PFSK-1 (cell line): ENCODE measurements at regions not wholly inside any gene's neighbourhood (a gene's known extent, or its start where the extent isn't known, plus 50 kb on each side); places are given as distances from the start of the nearest gene placed in this dataset.

Source experiments
- POLR2AphosphoS5 ChIP-seq: IDR thresholded peaks from 2 replicates; pipeline ENCODE4 v1.6.1; 2012; ENCODE audit warnings: low read depth, mild to moderate bottlenecking, control low read depth, low read length, moderate library complexity
- SIN3A ChIP-seq: IDR thresholded peaks from 2 replicates; pipeline ENCODE4 v1.6.1; 2012; ENCODE audit warnings: mild to moderate bottlenecking, low read length, moderate library complexity, borderline replicate concordance; ENCODE audit not compliant: insufficient read depth
- TAF1 ChIP-seq: IDR thresholded peaks from 2 replicates; pipeline ENCODE4 v1.6.1; 2012; ENCODE audit warnings: low read length, control low read depth, borderline replicate concordance; ENCODE audit not compliant: insufficient read depth
- TF ChIP-seq, protein P1 (sequence below), 2 experiments: IDR thresholded peaks; 2 replicates each; pipeline versions ENCODE4 v1.6.1 to v1.8.0; 2011 to 2012; ENCODE audit warnings: low read depth in 2 of 2, low read length in 2 of 2, control low read depth in 1 of 2, inconsistent platforms in 1 of 2, mild to moderate bottlenecking in 1 of 2, moderate library complexity in 1 of 2; ENCODE audit not compliant: insufficient read depth in 1 of 2

DNA sequence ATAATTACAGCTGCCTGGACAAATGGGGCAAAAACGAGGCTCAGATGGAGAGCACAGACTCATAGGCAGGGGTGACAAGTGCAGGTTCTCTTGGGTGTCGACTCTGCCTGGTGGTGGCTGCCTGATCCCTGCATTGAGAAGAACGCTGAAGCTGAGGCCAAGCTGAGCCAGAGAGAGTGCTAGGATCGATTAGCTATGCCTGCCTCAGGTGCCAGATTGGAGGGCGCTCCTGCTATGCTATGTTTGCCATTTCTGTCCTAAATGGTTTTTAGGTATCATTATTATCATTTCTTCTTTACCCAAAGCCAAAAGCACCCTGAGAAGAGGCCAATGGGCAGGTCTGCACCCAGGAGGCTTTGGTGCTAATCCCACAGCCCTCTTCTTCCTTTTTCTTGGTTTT lies 53.9 kb upstream of the SLC6A11 start:
- TF ChIP-seq POLR2AphosphoS5 (no peak), TAF1 (no peak), SIN3A (no peak)
- TF ChIP-seq, protein P1, sequence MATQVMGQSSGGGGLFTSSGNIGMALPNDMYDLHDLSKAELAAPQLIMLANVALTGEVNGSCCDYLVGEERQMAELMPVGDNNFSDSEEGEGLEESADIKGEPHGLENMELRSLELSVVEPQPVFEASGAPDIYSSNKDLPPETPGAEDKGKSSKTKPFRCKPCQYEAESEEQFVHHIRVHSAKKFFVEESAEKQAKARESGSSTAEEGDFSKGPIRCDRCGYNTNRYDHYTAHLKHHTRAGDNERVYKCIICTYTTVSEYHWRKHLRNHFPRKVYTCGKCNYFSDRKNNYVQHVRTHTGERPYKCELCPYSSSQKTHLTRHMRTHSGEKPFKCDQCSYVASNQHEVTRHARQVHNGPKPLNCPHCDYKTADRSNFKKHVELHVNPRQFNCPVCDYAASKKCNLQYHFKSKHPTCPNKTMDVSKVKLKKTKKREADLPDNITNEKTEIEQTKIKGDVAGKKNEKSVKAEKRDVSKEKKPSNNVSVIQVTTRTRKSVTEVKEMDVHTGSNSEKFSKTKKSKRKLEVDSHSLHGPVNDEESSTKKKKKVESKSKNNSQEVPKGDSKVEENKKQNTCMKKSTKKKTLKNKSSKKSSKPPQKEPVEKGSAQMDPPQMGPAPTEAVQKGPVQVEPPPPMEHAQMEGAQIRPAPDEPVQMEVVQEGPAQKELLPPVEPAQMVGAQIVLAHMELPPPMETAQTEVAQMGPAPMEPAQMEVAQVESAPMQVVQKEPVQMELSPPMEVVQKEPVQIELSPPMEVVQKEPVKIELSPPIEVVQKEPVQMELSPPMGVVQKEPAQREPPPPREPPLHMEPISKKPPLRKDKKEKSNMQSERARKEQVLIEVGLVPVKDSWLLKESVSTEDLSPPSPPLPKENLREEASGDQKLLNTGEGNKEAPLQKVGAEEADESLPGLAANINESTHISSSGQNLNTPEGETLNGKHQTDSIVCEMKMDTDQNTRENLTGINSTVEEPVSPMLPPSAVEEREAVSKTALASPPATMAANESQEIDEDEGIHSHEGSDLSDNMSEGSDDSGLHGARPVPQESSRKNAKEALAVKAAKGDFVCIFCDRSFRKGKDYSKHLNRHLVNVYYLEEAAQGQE (IDR thresholded peaks at IDR 0.05; ENCODE audit: insufficient read depth in 1 of 2, low read depth in 2 of 2, low read length in 2 of 2) = no peak
